IMR-90 (cell line): ENCODE measurements at regions not wholly inside any gene's neighbourhood (a gene's known extent, or its start where the extent isn't known, plus 50 kb on each side); places are given as distances from the start of the nearest gene placed in this dataset.

Source experiments
- ATAC-seq: fragments of 200-7000 bp; cut with Tn5 transposase; 2 replicates; pipeline ENCODE4 v1.9.1; 2020; ENCODE audit warnings: low read depth, mild to moderate bottlenecking, moderate library complexity
- BruUV-seq: library from RNA; stranded (reverse); fragments of 400-500 nt; replicated peaks from 2 replicates; lab custom pipeline; 2021; lab: Mats Ljungman, UMichigan
- CTCF ChIA-PET: fragments of 300-600 bp; formaldehyde crosslinking; extraction: SDS; loops from one replicate; lab custom pipeline; 2021; ENCODE audit warnings: antibody characterized with exemption; lab: Yijun Ruan, JAX
- POLR2A ChIA-PET: fragments of 300-600 bp; sonication (Branson Sonifier 250); formaldehyde crosslinking; loops from one replicate; lab custom pipeline; 2022; ENCODE audit warnings: antibody characterized with exemption; ENCODE audit not compliant: unreplicated experiment; lab: Charles Lee
- DNase-seq: peaks from one replicate; pipeline ENCODE4 v3.0.0; 2013
- H2AFZ ChIP-seq: replicated peaks from 2 replicates; pipeline ENCODE3; 2013; ENCODE audit warnings: low read length, mild to moderate bottlenecking; ENCODE audit not compliant: poor library complexity
- H2AK5ac ChIP-seq: 2 replicates; pipeline ENCODE4 v1.6.1; 2013; ENCODE audit warnings: low read depth, low read length, inconsistent platforms
- H2AK9ac ChIP-seq: replicated peaks from 2 replicates; pipeline ENCODE3; 2013; ENCODE audit warnings: mild to moderate bottlenecking, low read depth, low read length, moderate library complexity; ENCODE audit not compliant: poor library complexity
- H2BK120ac ChIP-seq: 2 replicates; pipeline ENCODE4 v1.6.1; 2013; ENCODE audit warnings: low read depth, low read length, inconsistent platforms
- H2BK15ac ChIP-seq: 3 replicates; pipeline ENCODE4 v1.6.1; 2013; ENCODE audit warnings: low read depth, low read length, inconsistent platforms
- H2BK20ac ChIP-seq: 2 replicates; pipeline ENCODE4 v1.6.1; 2013; ENCODE audit warnings: low read depth, mild to moderate bottlenecking, inconsistent platforms, low read length, moderate library complexity
- H2BK5ac ChIP-seq: 2 replicates; pipeline ENCODE4 v1.6.1; 2013; ENCODE audit warnings: mild to moderate bottlenecking, low read depth, low read length, inconsistent platforms; ENCODE audit not compliant: poor library complexity, severe bottlenecking
- H3K14ac ChIP-seq: replicated peaks from 2 replicates; pipeline ENCODE4 v1.6.1; 2013; ENCODE audit warnings: low read depth, low read length, inconsistent platforms
- H3K18ac ChIP-seq: 2 replicates; pipeline ENCODE4 v1.6.1; 2013; ENCODE audit warnings: low read depth, low read length, control low read depth
- H3K23ac ChIP-seq: 2 replicates; pipeline ENCODE4 v1.6.1; 2013; ENCODE audit warnings: low read depth, low read length, inconsistent platforms
- H3K27ac ChIP-seq: 2 replicates; pipeline ENCODE4 v1.5.1; 2013; ENCODE audit warnings: mild to moderate bottlenecking, control low read depth, low read length; ENCODE audit not compliant: insufficient read depth
- H3K27me3 ChIP-seq: 2 replicates; pipeline ENCODE4 v1.6.1; 2013; ENCODE audit warnings: low read length; ENCODE audit not compliant: control insufficient read depth, insufficient read depth
- H3K36me3 ChIP-seq: 2 replicates; pipeline ENCODE4 v1.6.1; 2013; ENCODE audit warnings: low read length, mixed read lengths; ENCODE audit not compliant: control insufficient read depth, insufficient read depth
- H3K4ac ChIP-seq: 2 replicates; pipeline ENCODE4 v1.6.1; 2013; ENCODE audit warnings: low read depth, low read length, inconsistent platforms
- H3K4me1 ChIP-seq: 2 replicates; pipeline ENCODE4 v1.6.1; 2013; ENCODE audit warnings: low read length, mixed read lengths; ENCODE audit not compliant: control insufficient read depth, insufficient read depth
- H3K4me2 ChIP-seq: 2 replicates; pipeline ENCODE4 v1.6.1; 2013; ENCODE audit warnings: low read depth, mild to moderate bottlenecking, control low read depth, low read length, moderate library complexity
- H3K4me3 ChIP-seq: 2 replicates; pipeline ENCODE4 v1.5.1; 2013; ENCODE audit warnings: low read depth, mild to moderate bottlenecking, control low read depth, low read length, moderate library complexity; ENCODE audit not compliant: insufficient read depth
- H3K56ac ChIP-seq: 2 replicates; pipeline ENCODE4 v1.6.1; 2013; ENCODE audit warnings: low read length, inconsistent platforms; ENCODE audit not compliant: insufficient read depth; ENCODE audit errors: extremely low read depth
- H3K79me1 ChIP-seq, 2 experiments: 2 replicates each; pipeline ENCODE4 v1.6.1; 2013; ENCODE audit warnings: low read length in 2 of 2, inconsistent platforms in 1 of 2, low read depth in 1 of 2
- H3K9ac ChIP-seq: 2 replicates; pipeline ENCODE4 v1.6.1; 2013; ENCODE audit warnings: low read depth, low read length, control low read depth
- H3K9me1 ChIP-seq: 2 replicates; pipeline ENCODE4 v1.6.1; 2013; ENCODE audit warnings: low read length, inconsistent platforms; ENCODE audit not compliant: insufficient read depth
- H3K9me3 ChIP-seq: 2 replicates; pipeline ENCODE4 v1.6.1; 2013; ENCODE audit warnings: low read length; ENCODE audit not compliant: control insufficient read depth, insufficient read depth
- H4K20me1 ChIP-seq: 2 replicates; pipeline ENCODE4 v1.6.1; 2013; ENCODE audit warnings: low read length, inconsistent platforms; ENCODE audit not compliant: insufficient read depth
- H4K5ac ChIP-seq: 2 replicates; pipeline ENCODE4 v1.6.1; 2013; ENCODE audit warnings: mild to moderate bottlenecking, low read depth, low read length, control low read depth
- H4K8ac ChIP-seq, 2 experiments: 2 replicates each; pipeline ENCODE4 v1.6.1; 2013; ENCODE audit warnings: low read depth in 2 of 2, low read length in 2 of 2, control low read depth in 1 of 2, inconsistent platforms in 1 of 2
- H4K91ac ChIP-seq: 2 replicates; pipeline ENCODE4 v1.6.1; 2013; ENCODE audit warnings: low read depth, low read length, inconsistent platforms; ENCODE audit not compliant: insufficient read depth
- BHLHE40 ChIP-seq: fragments of 150-350 bp; IDR thresholded peaks from 2 replicates; pipeline ENCODE4 v1.6.1; 2016; ENCODE audit warnings: mild to moderate bottlenecking, low read depth, low read length
- CHD1 ChIP-seq: IDR thresholded peaks from 2 replicates; pipeline ENCODE4 v1.6.1; 2012; ENCODE audit warnings: low read depth, low read length, improper control_type of control experiment
- MXI1 ChIP-seq: IDR thresholded peaks from 2 replicates; pipeline ENCODE4 v1.6.1; 2012; ENCODE audit warnings: low read depth, mild to moderate bottlenecking, low read length, moderate library complexity, borderline replicate concordance
- NFE2L2 ChIP-seq: fragments of 150-350 bp; IDR thresholded peaks from 2 replicates; pipeline ENCODE4 v1.6.1; 2016; ENCODE audit warnings: low read depth, mild to moderate bottlenecking, low read length
- POLR2A ChIP-seq: IDR thresholded peaks from 2 replicates; pipeline ENCODE4 v1.6.1; 2012; ENCODE audit warnings: mild to moderate bottlenecking, low read depth, low read length
- RFX5 ChIP-seq: IDR thresholded peaks from 2 replicates; pipeline ENCODE4 v1.8.0; 2012; ENCODE audit warnings: low read depth, mild to moderate bottlenecking, low read length, moderate library complexity
- SMC3 ChIP-seq: fragments of 150-350 bp; IDR thresholded peaks from 2 replicates; pipeline ENCODE4 v1.6.1; 2016; ENCODE audit warnings: low read depth, mild to moderate bottlenecking, antibody characterized with exemption, low read length, moderate library complexity
- WGBS, 2 experiments: methylation state at CpG; one replicate each; pipeline versions ENCODE4 v1.1.5 to v1.1.7; 2013; ENCODE audit warnings: missing lambda C conversion rate in 2 of 2; ENCODE audit not compliant: insufficient read length in 1 of 2; ENCODE audit errors: extremely low coverage in 2 of 2; 5-methylcytosine and 5-hydroxymethylcytosine counted together
- dilution Hi-C: fragments of 300-500 bp; cut with HindIII; formaldehyde crosslinking; loops from one replicate; pipeline ENCODE4 v1.14.3; 2018; ENCODE audit warnings: low sequenced_read_pairs; ENCODE audit not compliant: unreplicated experiment
- in situ Hi-C: fragments of 300-500 bp; cut with MboI; formaldehyde crosslinking; loops from 3 replicates; pipeline ENCODE4 v1.14.3; 2019; ENCODE audit warnings: low sequenced_read_pairs, inconsistent platforms, mixed read lengths
- intact Hi-C: fragments of 100-400 bp; cut with micrococcal nuclease; formaldehyde crosslinking; loops from 2 replicates; pipeline ENCODE4 v1.10.0; 2022
- TF ChIP-seq, protein P1 (sequence below): fragments of 150-350 bp; IDR thresholded peaks from 2 replicates; pipeline ENCODE4 v1.6.1; 2016; ENCODE audit warnings: low read depth, mild to moderate bottlenecking, low read length, moderate library complexity, borderline replicate concordance

DNA sequence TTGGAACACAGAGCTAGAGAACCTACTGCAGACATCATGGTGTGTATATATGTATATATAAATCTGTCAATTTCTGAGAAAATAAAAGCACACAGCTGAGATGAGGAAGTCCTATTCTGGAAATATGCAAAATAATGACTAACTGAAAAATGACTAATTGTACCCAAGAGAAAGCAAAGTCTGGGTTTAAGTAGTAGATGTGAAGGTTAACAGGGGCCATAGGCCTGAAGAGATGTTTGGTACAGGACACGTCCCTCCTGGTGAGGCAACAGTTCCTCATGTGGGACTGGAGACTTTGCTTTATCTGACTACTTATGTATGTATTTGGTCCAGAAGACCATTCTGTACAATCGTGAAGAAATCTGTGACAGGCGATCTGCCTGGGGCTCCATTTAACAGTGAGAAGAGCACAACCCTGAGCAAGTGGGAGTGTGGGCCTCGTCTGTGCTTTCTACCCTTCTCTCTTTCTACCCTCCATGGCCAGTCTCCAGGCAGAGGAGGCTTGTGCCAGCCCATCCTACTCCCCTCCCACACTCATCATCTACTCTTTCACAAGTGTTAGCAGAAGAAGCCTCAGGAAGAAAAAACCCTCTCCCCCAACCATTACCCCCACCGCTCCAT lies 67.5 kb downstream of the SLC41A2 start:
- ATAC-seq (no peak), DNase-seq (no peak)
- Histone ChIP-seq H3K14ac (no peak overlapping the region), H3K9ac (no peak overlapping the region), H4K91ac (no peak overlapping the region), H3K23ac (no peak overlapping the region), H3K79me1 (no peaks in the 10 kb centered on the region), H3K36me3 (no peaks in the 10 kb centered on the region), H2BK120ac (no peak overlapping the region), H2BK20ac (no peak overlapping the region), H2AK5ac (no peak overlapping the region), H3K9me3 (no peaks in the 10 kb centered on the region), H4K8ac (no peak overlapping the region), H3K4me3 (no peak overlapping the region), H4K5ac (no peak overlapping the region), H3K9me1 (no peaks in the 10 kb centered on the region), H2BK15ac (no peak overlapping the region), H3K18ac (no peak overlapping the region), H3K56ac (no peak overlapping the region), H2AFZ (no peak overlapping the region), H3K4me2 (no peak overlapping the region), H3K4ac (no peak overlapping the region), H4K20me1 (no peaks in the 10 kb centered on the region), H3K27me3 (no peaks in the 10 kb centered on the region), H2AK9ac (no peak overlapping the region), H3K4me1 (no peaks in the 10 kb centered on the region), H2BK5ac (no peak overlapping the region), H3K27ac (no peak overlapping the region)
- ChIA-PET CTCF (interaction anchor here (0.5 to 0.8 kb wide), 2 partner anchors 9 to 675 kb away, joined by 3 to 8 read pairs; partner anchors contain the start of gene TXNRD1), POLR2A (no interaction called here)
- TF ChIP-seq, protein P1, sequence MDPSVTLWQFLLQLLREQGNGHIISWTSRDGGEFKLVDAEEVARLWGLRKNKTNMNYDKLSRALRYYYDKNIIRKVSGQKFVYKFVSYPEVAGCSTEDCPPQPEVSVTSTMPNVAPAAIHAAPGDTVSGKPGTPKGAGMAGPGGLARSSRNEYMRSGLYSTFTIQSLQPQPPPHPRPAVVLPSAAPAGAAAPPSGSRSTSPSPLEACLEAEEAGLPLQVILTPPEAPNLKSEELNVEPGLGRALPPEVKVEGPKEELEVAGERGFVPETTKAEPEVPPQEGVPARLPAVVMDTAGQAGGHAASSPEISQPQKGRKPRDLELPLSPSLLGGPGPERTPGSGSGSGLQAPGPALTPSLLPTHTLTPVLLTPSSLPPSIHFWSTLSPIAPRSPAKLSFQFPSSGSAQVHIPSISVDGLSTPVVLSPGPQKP = no peak
- no peak for TF ChIP-seq RFX5
- no peak for TF ChIP-seq BHLHE40
- TF ChIP-seq NFE2L2 = no peak
- no peak for TF ChIP-seq SMC3
- TF ChIP-seq CHD1 = no peak
- no peak for TF ChIP-seq POLR2A
- no peak for TF ChIP-seq MXI1
- intact Hi-C loops (no loop called here), dilution Hi-C loops (no loop called here), in situ Hi-C loops (no loop called here)
- no TSS peak for BruUV-seq
- WGBS, 2 experiments = no CpG with 5 or more reads among the region's 5 CpGs
